ENCODE measurements at regions not wholly inside any gene's neighbourhood (a gene's known extent, or its start where the extent isn't known, plus 50 kb on each side); places are given as distances from the start of the nearest gene placed in this dataset.
"Not testable (repeated sequence)": the region's sequence is repeated elsewhere in the genome, so short reads cannot be mapped to it uniquely, and the experiment has no call there.

- no peak for DNase-seq (ENCODE audit: low read depth)
- no peak overlapping the region for H3K4me3 ChIP-seq (ENCODE audit: low read length)
- TF ChIP-seq CTCF (IDR thresholded peaks at IDR 0.05; ENCODE audit: insufficient read depth, low read depth, low read length, missing control alignments), result no peak
Observed at GRCh38 chr6:131459005-131459404, 114.0 kb upstream of the ARG1 start.

- H3K4me3 ChIP-seq (ENCODE audit: low read length), result no peak overlapping the region
- DNase-seq (ENCODE audit: low read depth), result no peak
- TF ChIP-seq CTCF (IDR thresholded peaks at IDR 0.05; ENCODE audit: insufficient read depth, low read depth, low read length, missing control alignments), result no peak
Observed at GRCh38 chr6:131460614-131461000, 112.4 kb upstream of the ARG1 start.

- H3K4me3 ChIP-seq (ENCODE audit: low read length), result no peak overlapping the region
- TF ChIP-seq CTCF (IDR thresholded peaks at IDR 0.05; ENCODE audit: insufficient read depth, low read depth, low read length, missing control alignments), result no peak
- no peak for DNase-seq (ENCODE audit: low read depth)
Observed at GRCh38 chr6:131469130-131469529, 103.9 kb upstream of the ARG1 start.

- H3K4me3 ChIP-seq (ENCODE audit: low read length), result no peak overlapping the region
- TF ChIP-seq CTCF (IDR thresholded peaks at IDR 0.05; ENCODE audit: insufficient read depth, low read depth, low read length, missing control alignments), result no peak
- DNase-seq (ENCODE audit: low read depth), result peak; percentile 18
Observed at GRCh38 chr6:131470534-131470933, 102.5 kb upstream of the ARG1 start.

GRCh38 chr6:131471331-131471730 is 101.7 kb upstream of the ARG1 start:
- TF ChIP-seq CTCF (IDR thresholded peaks at IDR 0.05; ENCODE audit: insufficient read depth, low read depth, low read length, missing control alignments), result no peak
- DNase-seq (ENCODE audit: low read depth), result no peak
- H3K4me3 ChIP-seq (ENCODE audit: low read length), result no peak overlapping the region

- not testable (repeated sequence) for H3K4me3 ChIP-seq (ENCODE audit: low read length); DNase-seq (ENCODE audit: low read depth)
Observed at GRCh38 chr6:131473303-131473702, 99.7 kb upstream of the ARG1 start.

GRCh38 chr6:131476362-131476761 is 96.7 kb upstream of the ARG1 start:
- no peak for DNase-seq (ENCODE audit: low read depth)
- no peak overlapping the region for H3K4me3 ChIP-seq (ENCODE audit: low read length)
- no peak for TF ChIP-seq CTCF (IDR thresholded peaks at IDR 0.05; ENCODE audit: insufficient read depth, low read depth, low read length, missing control alignments)

- DNase-seq (ENCODE audit: low read depth), result peak; percentile 42
- not testable (repeated sequence) for H3K4me3 ChIP-seq (ENCODE audit: low read length)
Observed at GRCh38 chr6:131478740-131479211, 94.2 kb upstream of the ARG1 start.

All from epithelial cell of esophagus (primary cell).